Transverse colon (tissue), 4 donors: ENCODE measurements at regions not wholly inside any gene's neighbourhood (a gene's known extent, or its start where the extent isn't known, plus 50 kb on each side); places are given as distances from the start of the nearest gene placed in this dataset.

Experiments used
- CTCF ChIP-seq, 5 experiments: fragments of 200-600 bp in 3 of 5; fragments of 450-650 bp in 2 of 5; sonication (generic) in 3 of 5; IDR thresholded peaks; 1 replicate in 2 of 5; 2 replicates in 3 of 5; pipeline ENCODE4 v1.5.1; 2016 to 2017; ENCODE audit warnings: antibody characterized with exemption in 5 of 5, inconsistent platforms in 3 of 5, mild to moderate bottlenecking in 2 of 5, moderate library complexity in 1 of 5
- POLR2AphosphoS5 ChIP-seq, 3 donors: sonication (generic); formaldehyde crosslinking; IDR thresholded peaks; one replicate each; pipeline ENCODE4 v1.6.1; 2016; ENCODE audit warnings: antibody characterized with exemption in 3 of 3

DNA sequence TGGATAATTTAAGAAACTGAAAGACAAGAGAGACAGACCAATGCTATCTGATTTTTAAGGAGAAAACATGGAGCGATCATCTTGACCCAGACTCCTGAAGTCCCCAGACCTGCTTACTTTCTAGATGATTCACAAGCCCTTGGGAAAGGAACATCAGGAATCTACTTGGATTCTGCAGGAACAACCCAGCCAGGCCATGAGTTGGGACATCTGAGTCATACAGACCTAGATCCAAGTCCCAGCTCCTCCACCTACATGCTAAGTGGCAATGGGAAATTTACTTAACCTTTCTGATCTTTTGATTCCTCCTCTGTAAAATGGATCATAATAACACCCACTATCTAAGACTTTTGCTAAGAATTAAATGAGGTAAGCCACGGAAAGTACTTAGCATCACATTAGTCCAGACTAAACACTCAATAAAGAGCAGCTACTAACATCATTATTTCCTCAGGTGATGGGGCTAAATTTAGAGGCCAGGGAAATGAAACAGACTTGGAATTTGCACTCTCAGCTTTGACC lies 61.0 kb upstream of the MAFB start:
- TF ChIP-seq CTCF (IDR thresholded peaks at IDR 0.05) = no peak
- TF ChIP-seq POLR2AphosphoS5 (IDR thresholded peaks at IDR 0.05) = no peak
